HEK293 (cell line): ENCODE measurements at regions not wholly inside any gene's neighbourhood (a gene's known extent, or its start where the extent isn't known, plus 50 kb on each side); places are given as distances from the start of the nearest gene placed in this dataset.

Experiments used
- TCF7L2 ChIP-seq: IDR thresholded peaks from 2 replicates; pipeline ENCODE4 v1.6.1; 2011; ENCODE audit warnings: low read depth, mild to moderate bottlenecking, inconsistent platforms, low read length, moderate library complexity, borderline replicate concordance
- YY1 ChIP-seq: fragments of 450-650 bp; formaldehyde crosslinking; IDR thresholded peaks from 2 replicates; pipeline ENCODE4 v1.5.1; 2018; ENCODE audit warnings: missing biosample characterization, missing genetic modification characterization
- ZBTB1 ChIP-seq: fragments of 450-650 bp; formaldehyde crosslinking; IDR thresholded peaks from 2 replicates; pipeline ENCODE4 v1.5.1; 2016; ENCODE audit warnings: missing biosample characterization, missing genetic modification characterization
- ZBTB21 ChIP-seq: fragments of 450-650 bp; formaldehyde crosslinking; IDR thresholded peaks from 2 replicates; pipeline ENCODE4 v1.5.1; 2017; ENCODE audit warnings: missing biosample characterization, missing genetic modification characterization
- ZBTB8A ChIP-seq: fragments of 450-650 bp; formaldehyde crosslinking; IDR thresholded peaks from 2 replicates; pipeline ENCODE4 v1.5.1; 2016; ENCODE audit warnings: missing biosample characterization, missing genetic modification characterization
- ZNF146 ChIP-seq: fragments of 450-650 bp; formaldehyde crosslinking; IDR thresholded peaks from 2 replicates; pipeline ENCODE4 v1.5.1; 2016; ENCODE audit warnings: missing biosample characterization, missing genetic modification characterization
- TF ChIP-seq, protein P1 (sequence below): fragments of 450-650 bp; formaldehyde crosslinking; IDR thresholded peaks from 2 replicates; pipeline ENCODE4 v1.5.1; 2016; ENCODE audit warnings: missing biosample characterization, missing genetic modification characterization

GRCh38 chr6:168875811-168876576 lies 377.7 kb downstream of the THBS2 start:
- TF ChIP-seq ZBTB8A (no peak), ZBTB21 (tag by site-specific recombination) (no peak), YY1 (no peak), ZBTB1 (tag by site-specific recombination) (no peak), ZNF146 (no peak), TCF7L2 (no peak)
- TF ChIP-seq, protein P1, sequence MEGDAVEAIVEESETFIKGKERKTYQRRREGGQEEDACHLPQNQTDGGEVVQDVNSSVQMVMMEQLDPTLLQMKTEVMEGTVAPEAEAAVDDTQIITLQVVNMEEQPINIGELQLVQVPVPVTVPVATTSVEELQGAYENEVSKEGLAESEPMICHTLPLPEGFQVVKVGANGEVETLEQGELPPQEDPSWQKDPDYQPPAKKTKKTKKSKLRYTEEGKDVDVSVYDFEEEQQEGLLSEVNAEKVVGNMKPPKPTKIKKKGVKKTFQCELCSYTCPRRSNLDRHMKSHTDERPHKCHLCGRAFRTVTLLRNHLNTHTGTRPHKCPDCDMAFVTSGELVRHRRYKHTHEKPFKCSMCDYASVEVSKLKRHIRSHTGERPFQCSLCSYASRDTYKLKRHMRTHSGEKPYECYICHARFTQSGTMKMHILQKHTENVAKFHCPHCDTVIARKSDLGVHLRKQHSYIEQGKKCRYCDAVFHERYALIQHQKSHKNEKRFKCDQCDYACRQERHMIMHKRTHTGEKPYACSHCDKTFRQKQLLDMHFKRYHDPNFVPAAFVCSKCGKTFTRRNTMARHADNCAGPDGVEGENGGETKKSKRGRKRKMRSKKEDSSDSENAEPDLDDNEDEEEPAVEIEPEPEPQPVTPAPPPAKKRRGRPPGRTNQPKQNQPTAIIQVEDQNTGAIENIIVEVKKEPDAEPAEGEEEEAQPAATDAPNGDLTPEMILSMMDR (tag by site-specific recombination) = no peak
